Gastroesophageal sphincter (tissue), 4 donors: ENCODE measurements at regions not wholly inside any gene's neighbourhood (a gene's known extent, or its start where the extent isn't known, plus 50 kb on each side); places are given as distances from the start of the nearest gene placed in this dataset.

Source experiments
- ATAC-seq: fragments of 150-250 bp; one replicate; pipeline ENCODE4 v1.9.1; 2016; ENCODE audit warnings: mild to moderate bottlenecking, moderate library complexity
- H3K27ac ChIP-seq, 4 donors: fragments of 200-600 bp; sonication (generic) in 3 of 4; 1 replicate in 3 of 4; 2 replicates in 1 of 4; pipeline ENCODE4 v1.5.1; 2016 to 2019
- H3K27me3 ChIP-seq: fragments of 200-600 bp; sonication (generic); one replicate; pipeline ENCODE4 v1.5.1; 2019
- H3K36me3 ChIP-seq, 2 donors: fragments of 200-600 bp; sonication (generic); one replicate each; pipeline ENCODE4 v1.5.1; 2019; ENCODE audit warnings: control low read depth in 1 of 2
- H3K4me1 ChIP-seq, 3 donors: fragments of 200-600 bp; sonication (generic); 1 replicate in 2 of 3; 2 replicates in 1 of 3; pipeline ENCODE4 v1.5.1; 2016 to 2019; ENCODE audit warnings: control low read depth in 2 of 3
- H3K4me3 ChIP-seq, 2 donors: fragments of 200-600 bp; sonication (generic); one replicate each; pipeline ENCODE4 v1.5.1; 2019; ENCODE audit warnings: mild to moderate bottlenecking in 1 of 2, moderate library complexity in 1 of 2
- H3K9me3 ChIP-seq, 3 donors: fragments of 200-600 bp; sonication (generic); one replicate each; pipeline ENCODE4 v1.5.1; 2017 to 2019; ENCODE audit warnings: control low read depth in 2 of 3
- CTCF ChIP-seq, 4 experiments: fragments of 200-600 bp in 2 of 4; fragments of 450-650 bp in 2 of 4; sonication (generic) in 1 of 4; IDR thresholded peaks; one replicate each; pipeline ENCODE4 v1.5.1; 2017 to 2019; ENCODE audit warnings: antibody characterized with exemption in 4 of 4, mild to moderate bottlenecking in 2 of 4, moderate library complexity in 2 of 4
- EP300 ChIP-seq: sonication (generic); formaldehyde crosslinking; IDR thresholded peaks from one replicate; pipeline ENCODE4 v1.6.1; 2017; ENCODE audit warnings: antibody characterized with exemption, mild to moderate bottlenecking
- POLR2A ChIP-seq, 2 donors: fragments of 450-650 bp; IDR thresholded peaks; one replicate each; pipeline ENCODE4 v1.6.1; 2017; ENCODE audit warnings: antibody characterized with exemption in 2 of 2, mild to moderate bottlenecking in 2 of 2, moderate library complexity in 1 of 2
- POLR2AphosphoS5 ChIP-seq: sonication (generic); formaldehyde crosslinking; IDR thresholded peaks from one replicate; pipeline ENCODE4 v1.6.1; 2017; ENCODE audit warnings: antibody characterized with exemption
- WGBS, 2 donors: methylation state at CpG; one replicate each; pipeline ENCODE4 v1.1.5; 2018; ENCODE audit warnings: low coverage in 1 of 2; 5-methylcytosine and 5-hydroxymethylcytosine counted together

- H3K36me3 ChIP-seq = no peaks in the 10 kb centered on the region
- ATAC-seq = no peak
- 94 to 95% methylated on average over 2 of the region's 2 CpGs for WGBS, 2 donors
- H3K9me3 ChIP-seq = no peaks in the 10 kb centered on the region
- H3K27ac ChIP-seq = no peak overlapping the region
- TF ChIP-seq EP300 (no peak), POLR2A (IDR thresholded peaks at IDR 0.05) (no peak), CTCF (IDR thresholded peaks at IDR 0.05) (no peak), POLR2AphosphoS5 (no peak)
- no peaks in the 10 kb centered on the region for H3K4me1 ChIP-seq
- H3K27me3 ChIP-seq = no peaks in the 10 kb centered on the region
- H3K4me3 ChIP-seq = no peak overlapping the region
Observed at GRCh38 chr1:79745929-79746328, 739.4 kb upstream of the ADGRL4 start.

- Histone ChIP-seq H3K27ac (no peak overlapping the region), H3K27me3 (no peaks in the 10 kb centered on the region), H3K36me3 (no peaks in the 10 kb centered on the region), H3K4me1 (no peaks in the 10 kb centered on the region), H3K4me3 (no peak overlapping the region), H3K9me3 (no peaks in the 10 kb centered on the region)
- no peak for ATAC-seq
- no peak for TF ChIP-seq POLR2AphosphoS5
- TF ChIP-seq EP300 = no peak
- no peak for TF ChIP-seq CTCF (IDR thresholded peaks at IDR 0.05)
- TF ChIP-seq POLR2A (IDR thresholded peaks at IDR 0.05) = no peak
- WGBS, 2 donors = 89 to 100% methylated on average over 1 of the region's 1 CpG
Observed at GRCh38 chr1:79744746-79745145, 738.2 kb upstream of the ADGRL4 start.

- 87 to 91% methylated on average over 3 of the region's 3 CpGs for WGBS, 2 donors
- no peaks in the 10 kb centered on the region for H3K4me1 ChIP-seq
- no peak for TF ChIP-seq CTCF (IDR thresholded peaks at IDR 0.05)
- TF ChIP-seq POLR2AphosphoS5 = no peak
- no peak for TF ChIP-seq EP300
- ATAC-seq = no peak
- no peaks in the 10 kb centered on the region for H3K27me3 ChIP-seq
- no peak overlapping the region for H3K27ac ChIP-seq
- H3K9me3 ChIP-seq = peaks cover 0 to 5% (median 0%) of the 10 kb centered on the region in 3 donors
- H3K4me3 ChIP-seq = no peak overlapping the region
- H3K36me3 ChIP-seq = no peaks in the 10 kb centered on the region
Observed at GRCh38 chr1:79741720-79742421, 735.3 kb upstream of the ADGRL4 start.

- TF ChIP-seq POLR2AphosphoS5 = no peak
- no peak for TF ChIP-seq POLR2A (IDR thresholded peaks at IDR 0.05)
- no peak for TF ChIP-seq EP300
- TF ChIP-seq CTCF (IDR thresholded peaks at IDR 0.05) = no peak
- no peaks in the 10 kb centered on the region for H3K27me3 ChIP-seq
- no peaks in the 10 kb centered on the region for H3K4me1 ChIP-seq
- ATAC-seq = no peak
- H3K36me3 ChIP-seq = no peaks in the 10 kb centered on the region
- H3K4me3 ChIP-seq = no peak overlapping the region
- peaks cover 0 to 5% (median 0%) of the 10 kb centered on the region in 3 donors for H3K9me3 ChIP-seq
- 95% methylated on average over 1 of the region's 1 CpG for WGBS, 2 donors
- H3K27ac ChIP-seq = no peak overlapping the region
Observed at GRCh38 chr1:79738101-79738500, 731.6 kb upstream of the ADGRL4 start.

GRCh38 chr1:79737193-79737592 lies 730.7 kb upstream of the ADGRL4 start:
- no peaks in the 10 kb centered on the region for H3K27me3 ChIP-seq
- TF ChIP-seq CTCF (IDR thresholded peaks at IDR 0.05) = no peak
- TF ChIP-seq EP300 = no peak
- no peak for TF ChIP-seq POLR2AphosphoS5
- TF ChIP-seq POLR2A (IDR thresholded peaks at IDR 0.05) = no peak
- no peak for ATAC-seq
- H3K27ac ChIP-seq = no peak overlapping the region
- 75 to 92% methylated on average over 1 of the region's 1 CpG for WGBS, 2 donors
- no peaks in the 10 kb centered on the region for H3K36me3 ChIP-seq
- no peaks in the 10 kb centered on the region for H3K4me1 ChIP-seq
- peaks cover 0 to 5% (median 0%) of the 10 kb centered on the region in 3 donors for H3K9me3 ChIP-seq
- H3K4me3 ChIP-seq = no peak overlapping the region
